GM23248 (cell line): ENCODE measurements at regions not wholly inside any gene's neighbourhood (a gene's known extent, or its start where the extent isn't known, plus 50 kb on each side); places are given as distances from the start of the nearest gene placed in this dataset.

Experiments used
- EZH2 ChIP-seq: fragments of 200-600 bp; sonication (generic); IDR thresholded peaks from 2 replicates; pipeline ENCODE4 v1.6.1; 2018; ENCODE audit warnings: antibody characterized with exemption, mild to moderate bottlenecking; ENCODE audit not compliant: insufficient read depth, poor library complexity, severe bottlenecking
- EZH2phosphoT487 ChIP-seq: fragments of 200-600 bp; sonication (generic); IDR thresholded peaks from 2 replicates; pipeline ENCODE4 v1.6.1; 2018; ENCODE audit warnings: antibody characterized with exemption, moderate library complexity, mild to moderate bottlenecking, low read depth; ENCODE audit not compliant: insufficient read depth

DNA sequence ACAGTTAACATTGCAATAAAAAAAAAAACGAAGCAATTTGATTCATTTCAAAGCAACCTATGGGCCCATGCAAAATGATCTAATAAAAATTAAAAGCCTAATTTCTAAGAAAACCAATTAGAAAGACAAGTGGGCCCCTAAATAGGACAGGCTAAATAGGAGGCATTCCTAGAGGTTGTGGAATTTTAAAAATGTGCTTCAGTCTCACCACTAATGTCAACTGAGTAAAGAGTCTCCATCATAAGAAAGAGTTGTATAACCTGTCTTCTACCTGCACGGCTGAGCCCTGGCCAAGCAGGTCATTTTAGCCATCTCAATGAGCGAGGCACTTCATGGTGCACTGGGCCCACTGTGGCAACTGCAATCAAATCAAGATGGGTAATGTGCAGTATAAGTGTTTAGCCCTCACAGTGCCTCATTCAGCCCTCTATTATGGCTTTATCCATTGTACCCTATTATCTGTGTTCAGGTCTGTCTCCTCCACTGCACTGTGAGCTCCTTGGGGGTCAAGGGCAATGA, 76.4 kb downstream of the PRSS23 start:
- TF ChIP-seq EZH2phosphoT487 = no peak
- no peak for TF ChIP-seq EZH2
